GM12878 (cell line): ENCODE measurements at regions not wholly inside any gene's neighbourhood (a gene's known extent, or its start where the extent isn't known, plus 50 kb on each side); places are given as distances from the start of the nearest gene placed in this dataset.
"Not testable (repeated sequence)": the region's sequence is repeated elsewhere in the genome, so short reads cannot be mapped to it uniquely, and the experiment has no call there.

Source experiments
- EGR1 ChIP-seq, 2 experiments: IDR thresholded peaks; 1 replicate in 1 of 2; 2 replicates in 1 of 2; pipeline ENCODE4 v1.6.1; 2011 to 2012; ENCODE audit warnings: low read depth in 2 of 2, low read length in 2 of 2, borderline replicate concordance in 1 of 2, mild to moderate bottlenecking in 1 of 2, moderate library complexity in 1 of 2
- RFX5 ChIP-seq: IDR thresholded peaks from 2 replicates; pipeline ENCODE4 v1.6.1; 2011; ENCODE audit warnings: low read depth, low read length, improper control_type of control experiment
- TAF1 ChIP-seq: IDR thresholded peaks from 2 replicates; pipeline ENCODE4 v1.6.1; 2011; ENCODE audit warnings: mild to moderate bottlenecking, low read depth, low read length, borderline replicate concordance
- TF ChIP-seq, protein P1 (sequence below), 3 experiments: IDR thresholded peaks in 2 of 3; conservative IDR thresholded peaks in 1 of 3; 2 replicates each; pipeline ENCODE4 v1.5.1; 2011; ENCODE audit warnings: low read depth in 3 of 3, low read length in 3 of 3, mild to moderate bottlenecking in 3 of 3, control low read depth in 2 of 3, moderate library complexity in 2 of 3, inconsistent platforms in 1 of 3, mixed read lengths in 1 of 3; ENCODE audit not compliant: control insufficient read depth in 2 of 3, insufficient read depth in 1 of 3; ENCODE audit errors: extremely low read depth in 1 of 3

DNA sequence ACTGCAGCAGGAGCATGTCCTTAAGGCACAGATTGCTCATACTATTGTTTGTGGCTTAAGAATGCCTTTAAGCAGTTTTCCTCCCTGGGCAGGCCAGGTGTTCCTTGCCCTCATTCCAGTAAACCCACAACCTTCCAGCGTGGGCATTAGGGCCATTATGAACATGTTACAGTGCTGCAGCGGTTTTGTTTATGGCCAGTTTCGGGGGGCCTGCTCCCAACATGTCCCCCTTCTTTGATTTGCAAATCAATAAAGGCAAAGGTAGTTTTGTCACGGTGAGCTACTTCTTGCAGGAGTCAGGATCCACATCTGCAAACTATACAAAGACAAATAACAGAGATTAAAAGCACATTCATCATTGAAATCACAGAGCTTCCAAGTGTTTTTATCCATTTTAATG, 712.8 kb upstream of the MBL2 start:
- TF ChIP-seq, protein P1, sequence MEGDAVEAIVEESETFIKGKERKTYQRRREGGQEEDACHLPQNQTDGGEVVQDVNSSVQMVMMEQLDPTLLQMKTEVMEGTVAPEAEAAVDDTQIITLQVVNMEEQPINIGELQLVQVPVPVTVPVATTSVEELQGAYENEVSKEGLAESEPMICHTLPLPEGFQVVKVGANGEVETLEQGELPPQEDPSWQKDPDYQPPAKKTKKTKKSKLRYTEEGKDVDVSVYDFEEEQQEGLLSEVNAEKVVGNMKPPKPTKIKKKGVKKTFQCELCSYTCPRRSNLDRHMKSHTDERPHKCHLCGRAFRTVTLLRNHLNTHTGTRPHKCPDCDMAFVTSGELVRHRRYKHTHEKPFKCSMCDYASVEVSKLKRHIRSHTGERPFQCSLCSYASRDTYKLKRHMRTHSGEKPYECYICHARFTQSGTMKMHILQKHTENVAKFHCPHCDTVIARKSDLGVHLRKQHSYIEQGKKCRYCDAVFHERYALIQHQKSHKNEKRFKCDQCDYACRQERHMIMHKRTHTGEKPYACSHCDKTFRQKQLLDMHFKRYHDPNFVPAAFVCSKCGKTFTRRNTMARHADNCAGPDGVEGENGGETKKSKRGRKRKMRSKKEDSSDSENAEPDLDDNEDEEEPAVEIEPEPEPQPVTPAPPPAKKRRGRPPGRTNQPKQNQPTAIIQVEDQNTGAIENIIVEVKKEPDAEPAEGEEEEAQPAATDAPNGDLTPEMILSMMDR (IDR thresholded peaks at IDR 0.05 in 2 of 3, conservative IDR thresholded peaks at IDR 0.05 in 1 of 3; ENCODE audit: control insufficient read depth in 2 of 3, extremely low read depth in 1 of 3, insufficient read depth in 1 of 3, low read depth in 3 of 3, low read length in 3 of 3): not testable (repeated sequence)
- not testable (repeated sequence) for TF ChIP-seq RFX5; EGR1 (IDR thresholded peaks at IDR 0.05; ENCODE audit: borderline replicate concordance in 1 of 2, low read depth in 2 of 2, low read length in 2 of 2); TAF1
